Astrocyte of the hippocampus (primary cell): ENCODE measurements at regions not wholly inside any gene's neighbourhood (a gene's known extent, or its start where the extent isn't known, plus 50 kb on each side); places are given as distances from the start of the nearest gene placed in this dataset.
"Not testable (repeated sequence)": the region's sequence is repeated elsewhere in the genome, so short reads cannot be mapped to it uniquely, and the experiment has no call there.

Source experiments
- DNase-seq: peaks from one replicate; pipeline ENCODE4 v3.0.0; 2011; ENCODE audit warnings: low read depth, low spot score

- no peak for DNase-seq
Observed at GRCh38 chr13:44302940-44303575, 70.6 kb upstream of the SERP2 start.

GRCh38 chr13:44303681-44304432 is 69.8 kb upstream of the SERP2 start:
- DNase-seq, result peak; percentile 30

- DNase-seq, result no peak
Observed at GRCh38 chr13:44304433-44304725, 69.2 kb upstream of the SERP2 start.

DNA sequence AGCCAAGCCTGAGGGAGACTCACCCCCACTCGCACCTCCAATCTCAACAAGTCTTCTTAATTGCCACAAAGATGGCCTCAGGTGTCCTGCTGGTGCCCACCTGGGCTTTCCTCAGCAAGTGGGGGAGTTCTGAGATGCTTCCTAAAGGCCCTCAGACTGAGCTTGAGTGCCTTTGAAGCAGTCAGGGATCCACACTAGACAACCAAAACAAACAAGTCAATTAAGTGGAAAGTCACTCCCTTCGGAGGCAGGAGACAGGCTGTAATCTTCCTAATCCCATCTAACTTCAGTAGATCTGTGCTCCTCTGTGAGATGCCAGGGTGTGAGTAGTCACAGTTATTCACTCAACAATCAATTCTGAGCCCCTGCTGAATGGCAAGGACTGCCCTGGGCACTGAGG is 68.3 kb upstream of the SERP2 start:
- DNase-seq, result no peak

- DNase-seq, result peak; percentile 67
Observed at GRCh38 chr13:44305917-44306370, 67.7 kb upstream of the SERP2 start.

- DNase-seq, result peak; percentile 95
Observed at GRCh38 chr13:44306371-44307192, 67.0 kb upstream of the SERP2 start.

- no peak for DNase-seq
Observed at GRCh38 chr13:44307255-44307654, 66.4 kb upstream of the SERP2 start.

- DNase-seq, result no peak
Observed at GRCh38 chr13:44307844-44308243, 65.8 kb upstream of the SERP2 start.

- no peak for DNase-seq
Observed at GRCh38 chr13:44308352-44308751, 65.3 kb upstream of the SERP2 start.

DNA sequence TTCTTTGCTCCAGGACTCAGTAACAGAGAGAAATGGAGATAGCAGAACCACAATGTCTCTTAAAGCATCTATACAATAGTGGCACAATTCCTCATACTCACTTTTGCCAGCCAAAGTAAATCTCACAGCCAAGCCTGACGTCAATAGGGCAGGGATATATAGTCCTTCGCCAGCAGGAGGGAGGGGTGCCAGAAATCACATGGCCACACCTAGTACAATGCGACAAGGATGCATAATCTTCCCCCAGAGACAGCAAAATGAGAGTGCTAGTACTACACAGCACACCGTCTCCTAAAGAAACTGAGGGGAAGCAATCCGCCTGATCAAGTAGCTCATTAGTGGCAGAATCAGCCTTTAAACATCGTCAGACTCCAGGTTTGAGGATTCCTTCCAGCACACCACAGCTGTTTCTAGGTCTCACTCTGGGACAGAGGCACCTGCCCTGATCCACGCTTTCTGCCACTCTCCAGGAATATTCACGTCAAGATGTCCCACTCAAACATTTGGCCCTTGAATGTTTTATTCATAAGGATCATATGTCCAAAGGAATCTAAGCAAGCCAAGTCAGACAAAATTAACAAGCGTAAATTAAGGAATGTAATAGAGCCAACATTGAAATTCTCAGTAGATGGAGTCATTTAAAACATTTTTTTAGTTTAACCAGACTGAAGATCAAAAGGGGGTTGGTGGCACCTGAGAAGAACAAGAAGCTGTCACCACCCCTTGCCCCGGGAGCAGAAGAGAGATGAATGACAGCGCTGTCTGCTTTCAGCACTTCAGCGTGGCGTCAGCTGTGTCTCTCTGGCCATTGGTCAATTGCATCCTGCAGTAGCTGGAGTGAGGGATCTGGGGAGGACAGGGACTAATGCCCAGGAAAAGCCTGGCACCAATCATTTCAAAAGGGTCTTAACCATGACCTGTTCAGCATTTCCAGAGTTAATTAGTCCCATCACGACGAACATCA is 63.5 kb upstream of the SERP2 start:
- peak; percentile 33 for DNase-seq

DNA sequence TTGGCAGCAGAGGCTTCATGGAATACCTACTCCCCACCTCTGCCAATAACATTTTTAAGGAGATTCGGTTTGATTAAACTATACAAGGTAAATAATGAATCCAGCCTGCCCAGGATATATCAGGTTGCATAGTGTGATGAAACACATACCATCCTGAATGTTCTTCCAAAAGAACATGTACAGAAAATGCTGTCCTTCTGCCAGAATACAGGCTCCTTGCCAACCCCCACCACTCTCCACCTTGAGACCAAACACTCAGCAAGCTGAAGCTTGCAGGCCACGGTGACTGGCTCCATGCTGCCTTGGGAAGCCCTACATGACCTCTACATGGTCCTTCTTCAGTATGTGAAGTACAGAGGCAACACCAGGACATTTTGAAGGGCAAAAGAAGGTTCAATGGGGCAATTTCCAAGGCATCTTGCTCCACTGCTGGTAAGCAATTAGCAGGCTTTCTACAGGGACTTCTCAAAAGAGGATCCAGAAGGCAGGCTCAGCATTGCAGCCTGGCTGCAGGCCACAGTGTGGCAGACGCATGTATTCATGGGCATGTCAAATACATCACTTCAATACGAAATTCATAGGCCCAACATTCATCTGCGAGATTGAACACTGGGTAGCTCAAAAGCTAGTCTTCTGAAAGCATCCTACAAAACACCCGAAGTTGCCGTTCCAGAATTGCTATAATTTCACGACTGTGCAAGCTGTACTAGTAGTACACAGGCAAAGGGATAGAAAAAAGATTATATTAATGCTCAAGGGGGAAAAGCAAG is 62.4 kb upstream of the SERP2 start:
- peak; percentile 46 for DNase-seq

GRCh38 chr13:44312131-44312530 is 61.5 kb upstream of the SERP2 start:
- no peak for DNase-seq

DNA sequence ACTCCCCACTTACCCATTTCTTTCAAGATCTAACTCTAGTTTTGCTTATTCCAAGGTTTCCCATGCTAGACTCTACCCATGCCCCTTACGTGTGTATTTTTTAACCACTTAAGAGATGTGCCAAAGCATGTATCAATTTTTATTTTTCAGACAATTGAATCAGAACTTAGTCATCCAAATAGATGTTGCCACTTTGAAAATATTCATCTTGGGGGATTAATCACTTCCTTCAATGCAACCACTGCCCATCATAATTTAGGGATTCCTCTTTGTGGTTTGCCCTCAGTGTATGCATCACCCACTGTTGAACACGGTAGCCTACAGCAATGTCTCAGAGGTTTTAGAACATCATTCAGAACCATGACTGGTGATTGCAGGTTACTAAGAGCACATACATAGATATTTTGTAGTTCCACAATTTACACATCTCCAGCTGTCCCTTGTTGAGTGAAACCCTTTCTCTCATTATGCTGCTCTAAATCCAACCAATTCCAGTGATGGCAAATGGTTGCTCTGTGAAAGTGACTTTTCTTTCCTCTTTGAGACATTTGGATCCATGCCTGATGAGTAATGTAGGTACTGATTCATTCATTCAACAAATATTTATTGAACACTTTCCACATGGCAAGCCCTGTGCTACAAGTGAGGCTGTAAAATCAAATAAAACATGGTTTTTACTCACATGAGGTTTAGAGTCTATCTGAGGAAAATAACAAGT is 60.6 kb upstream of the SERP2 start:
- peak; percentile 89 for DNase-seq

GRCh38 chr13:44313674-44314073 is 60.0 kb upstream of the SERP2 start:
- peak; percentile 66 for DNase-seq

- not testable (repeated sequence) for DNase-seq
Observed at GRCh38 chr13:44314160-44314559, 59.5 kb upstream of the SERP2 start.

- DNase-seq, result peak; percentile 52
Observed at GRCh38 chr13:44317752-44318151, 55.9 kb upstream of the SERP2 start.

DNA sequence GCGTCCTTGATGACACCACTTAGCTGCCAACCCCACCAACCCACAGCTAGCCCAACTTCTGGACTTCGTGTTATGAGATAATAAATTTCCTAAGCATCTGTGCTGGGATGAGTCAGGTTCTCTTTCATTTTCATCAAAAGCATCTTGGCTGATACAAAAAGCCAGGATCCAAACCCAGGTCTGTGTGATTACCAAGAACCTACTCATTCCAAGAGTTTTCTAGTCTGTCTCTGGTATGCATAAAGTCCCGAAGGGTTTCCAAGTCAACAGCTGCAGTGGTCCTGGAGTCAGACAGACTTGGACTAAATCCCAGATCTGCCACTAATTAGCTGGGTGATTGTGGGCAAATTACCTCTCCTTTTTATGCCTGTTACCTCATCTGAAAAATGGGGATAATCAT is 55.5 kb upstream of the SERP2 start:
- peak; percentile 87 for DNase-seq

- DNase-seq, result no peak
Observed at GRCh38 chr13:44320611-44321010, 53.0 kb upstream of the SERP2 start.

DNA sequence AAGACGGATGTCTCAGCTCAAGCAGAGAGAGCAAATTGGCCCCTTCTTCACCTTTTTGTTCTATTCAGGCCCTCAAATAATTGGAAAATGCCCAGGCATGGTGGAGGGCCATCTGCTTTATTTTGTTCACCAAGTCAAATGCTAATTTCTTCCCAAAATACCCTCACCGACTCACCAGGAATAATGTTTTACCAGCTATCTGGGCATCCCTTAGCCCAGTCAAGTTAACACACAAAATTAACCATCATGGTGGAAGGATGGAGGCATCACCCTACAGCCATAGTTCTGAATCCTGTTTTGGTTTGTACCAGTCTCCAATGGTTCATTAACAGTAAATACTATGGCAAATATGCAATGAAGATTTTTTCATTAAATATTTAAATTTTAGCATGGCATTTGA is 51.7 kb upstream of the SERP2 start:
- no peak for DNase-seq

- no peak for DNase-seq
Observed at GRCh38 chr13:44322928-44323327, 50.7 kb upstream of the SERP2 start.
